GM12878 (cell line): ENCODE measurements at regions not wholly inside any gene's neighbourhood (a gene's known extent, or its start where the extent isn't known, plus 50 kb on each side); places are given as distances from the start of the nearest gene placed in this dataset.
A peak's percentile ranks its signal among the peaks of the same experiment; 100 is the strongest.
"Not testable (repeated sequence)": the region's sequence is repeated elsewhere in the genome, so short reads cannot be mapped to it uniquely, and the experiment has no call there.

ENCODE experiments used
- ATAC-seq: fragments of 200-7000 bp; cut with Tn5 transposase; 3 replicates; pipeline ENCODE4 v1.9.1; 2020; ENCODE audit warnings: mild to moderate bottlenecking, moderate library complexity
- BruUV-seq: library from RNA; stranded (reverse); fragments of 400-500 nt; replicated peaks from 2 replicates; lab custom pipeline; 2021; lab: Mats Ljungman, UMichigan
- CTCF ChIA-PET: fragments of 300-600 bp; sonication (Branson Sonifier 250); formaldehyde crosslinking; extraction: SDS; loops from one replicate; lab custom pipeline; 2021; ENCODE audit warnings: inconsistent platforms; lab: Yijun Ruan, JAX
- POLR2A ChIA-PET: fragments of 350-600 bp; formaldehyde crosslinking; extraction: SDS; loops from one replicate; lab custom pipeline; 2021; ENCODE audit warnings: inconsistent platforms; lab: Charles Lee
- RAD21 ChIA-PET: fragments of 300-600 bp; sonication (Branson Sonifier 250); formaldehyde crosslinking; loops from one replicate; lab custom pipeline; 2023; ENCODE audit warnings: antibody characterized with exemption; ENCODE audit not compliant: unreplicated experiment; lab: Charles Lee
- SMC1A ChIA-PET: fragments of 300-600 bp; sonication (Branson Sonifier 250); formaldehyde crosslinking; loops from one replicate; lab custom pipeline; 2023; ENCODE audit not compliant: unreplicated experiment, uncharacterized antibody; lab: Charles Lee
- DNase-seq: peaks from one replicate; pipeline ENCODE4 v3.0.0-alpha.2; 2011; ENCODE audit warnings: low read depth, low spot score
- FAIRE-seq: peaks from 3 replicates; lab custom pipeline; 2011; peaks lifted over from hg19 to GRCh38; lab: Jason Lieb, UNC
- H2AFZ ChIP-seq: 2 replicates; pipeline ENCODE4 v1.6.0; 2011; ENCODE audit warnings: low read depth, low read length, control low read depth; ENCODE audit not compliant: control insufficient read depth
- H3K27ac ChIP-seq: 2 replicates; pipeline ENCODE4 v1.5.1; 2011; ENCODE audit warnings: control low read depth; ENCODE audit not compliant: control insufficient read depth, insufficient read depth
- H3K27me3 ChIP-seq, 2 experiments: replicated peaks in 1 of 2; 2 replicates each; pipeline versions ENCODE4 v1.6.0 to v1.6.1; 2011; ENCODE audit warnings: low read length in 1 of 2; ENCODE audit not compliant: control insufficient read depth in 2 of 2, insufficient read depth in 2 of 2
- H3K36me3 ChIP-seq, 2 experiments: 2 replicates each; pipeline ENCODE4 v1.5.1; 2011; ENCODE audit warnings: low read length in 1 of 2; ENCODE audit not compliant: control insufficient read depth in 2 of 2, insufficient read depth in 2 of 2
- H3K4me1 ChIP-seq: 2 replicates; pipeline ENCODE4 v1.6.1; 2011; ENCODE audit warnings: mild to moderate bottlenecking, low read length, moderate library complexity, mixed read lengths; ENCODE audit not compliant: control insufficient read depth, insufficient read depth
- H3K4me2 ChIP-seq: 2 replicates; pipeline ENCODE4 v1.6.0; 2011; ENCODE audit warnings: control low read depth; ENCODE audit not compliant: control insufficient read depth, insufficient read depth
- H3K4me3 ChIP-seq: fragments of 200-600 bp; sonication (generic); 2 replicates; pipeline ENCODE4 v1.5.1; 2016
- H3K79me2 ChIP-seq: 2 replicates; pipeline ENCODE4 v1.6.0; 2011; ENCODE audit warnings: low read length; ENCODE audit not compliant: control insufficient read depth, insufficient read depth
- H3K9ac ChIP-seq: 2 replicates; pipeline ENCODE4 v1.8.0; 2011; ENCODE audit warnings: low read length, control low read depth, mixed read lengths; ENCODE audit not compliant: control insufficient read depth, insufficient read depth
- H3K9me3 ChIP-seq: replicated peaks from 3 replicates; pipeline ENCODE4 v1.5.1; 2011; ENCODE audit warnings: mild to moderate bottlenecking, low read length; ENCODE audit not compliant: control insufficient read depth, insufficient read depth
- H4K20me1 ChIP-seq: 2 replicates; pipeline ENCODE4 v1.6.0; 2011; ENCODE audit not compliant: control insufficient read depth, insufficient read depth
- HSF1 ChIP-seq: fragments of 150-350 bp; IDR thresholded peaks from 2 replicates; pipeline ENCODE4 v1.6.1; 2014; ENCODE audit warnings: mild to moderate bottlenecking, low read depth, low read length
- IRF5 ChIP-seq: fragments of 450-650 bp; IDR thresholded peaks from 2 replicates; pipeline ENCODE4 v1.6.1; 2017; ENCODE audit warnings: borderline replicate concordance
- SUZ12 ChIP-seq: fragments of 200-600 bp; sonication (generic); IDR thresholded peaks from one replicate; pipeline ENCODE4 v1.6.1; 2018; ENCODE audit warnings: antibody characterized with exemption, mild to moderate bottlenecking; ENCODE audit not compliant: unreplicated experiment
- ZSCAN29 ChIP-seq: fragments of 450-650 bp; IDR thresholded peaks from 2 replicates; pipeline ENCODE4 v1.6.1; 2017; ENCODE audit warnings: mild to moderate bottlenecking, moderate library complexity
- WGBS: methylation state at CpG from one replicate; pipeline ENCODE4 v1.1.6; 2016; ENCODE audit warnings: low lambda C conversion rate; ENCODE audit not compliant: insufficient replicate concordance, insufficient coverage; ENCODE audit errors: missing lambda C conversion rate; 5-methylcytosine and 5-hydroxymethylcytosine counted together
- in situ Hi-C: fragments of 300-500 bp; cut with MboI; formaldehyde crosslinking; loops from 9 replicates; pipeline ENCODE4 v1.14.3; 2018; ENCODE audit warnings: mixed read lengths
- intact Hi-C: fragments of 100-400 bp; cut with micrococcal nuclease; formaldehyde crosslinking; loops from one replicate; pipeline ENCODE4 v1.14.2; 2022; ENCODE audit not compliant: unreplicated experiment
- TF ChIP-seq, protein P1 (sequence below): IDR thresholded peaks from 2 replicates; pipeline ENCODE4 v1.6.1; 2011; ENCODE audit warnings: mild to moderate bottlenecking, low read depth, low read length, moderate library complexity; ENCODE audit not compliant: insufficient replicate concordance

GRCh38 chrX:53824686-53825085 is 138.2 kb upstream of the HUWE1 start:
- DNase-seq: no peak
- no peak for FAIRE-seq
- H2AFZ ChIP-seq: no peak overlapping the region
- H3K4me1 ChIP-seq: no peaks in the 10 kb centered on the region
- no peaks in the 10 kb centered on the region for H3K27me3 ChIP-seq
- intact Hi-C loops (no loop called here), in situ Hi-C loops (loop anchor here (5.0 kb wide), 1 partner anchor 142 kb away; no protein-coding TSS in a partner anchor)
- BruUV-seq: no TSS peak
- H3K9me3 ChIP-seq: no peaks in the 10 kb centered on the region
- ChIA-PET RAD21 (no interaction called here), SMC1A (interaction anchor here (0.9 kb wide), 1 partner anchor 146 kb away, joined by 3 read pairs; no protein-coding TSS in a partner anchor), CTCF (no interaction called here), POLR2A (no interaction called here)
- WGBS: 47% methylated on average over 2 of the region's 2 CpGs
- no peaks in the 10 kb centered on the region for H3K36me3 ChIP-seq
- H3K9ac ChIP-seq: no peak overlapping the region
- H3K4me3 ChIP-seq: no peak overlapping the region
- ATAC-seq: no peak
- TF ChIP-seq HSF1: no peak
- TF ChIP-seq SUZ12: no peak
- TF ChIP-seq, protein P1, sequence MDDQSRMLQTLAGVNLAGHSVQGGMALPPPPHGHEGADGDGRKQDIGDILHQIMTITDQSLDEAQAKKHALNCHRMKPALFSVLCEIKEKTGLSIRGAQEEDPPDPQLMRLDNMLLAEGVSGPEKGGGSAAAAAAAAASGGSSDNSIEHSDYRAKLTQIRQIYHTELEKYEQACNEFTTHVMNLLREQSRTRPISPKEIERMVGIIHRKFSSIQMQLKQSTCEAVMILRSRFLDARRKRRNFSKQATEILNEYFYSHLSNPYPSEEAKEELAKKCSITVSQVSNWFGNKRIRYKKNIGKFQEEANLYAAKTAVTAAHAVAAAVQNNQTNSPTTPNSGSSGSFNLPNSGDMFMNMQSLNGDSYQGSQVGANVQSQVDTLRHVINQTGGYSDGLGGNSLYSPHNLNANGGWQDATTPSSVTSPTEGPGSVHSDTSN: no peak
- TF ChIP-seq IRF5: no peak
- no peak for TF ChIP-seq ZSCAN29
- no peak overlapping the region for H3K4me2 ChIP-seq
- H4K20me1 ChIP-seq: no peaks in the 10 kb centered on the region
- H3K79me2 ChIP-seq: no peaks in the 10 kb centered on the region
- H3K27ac ChIP-seq: no peak overlapping the region

DNA sequence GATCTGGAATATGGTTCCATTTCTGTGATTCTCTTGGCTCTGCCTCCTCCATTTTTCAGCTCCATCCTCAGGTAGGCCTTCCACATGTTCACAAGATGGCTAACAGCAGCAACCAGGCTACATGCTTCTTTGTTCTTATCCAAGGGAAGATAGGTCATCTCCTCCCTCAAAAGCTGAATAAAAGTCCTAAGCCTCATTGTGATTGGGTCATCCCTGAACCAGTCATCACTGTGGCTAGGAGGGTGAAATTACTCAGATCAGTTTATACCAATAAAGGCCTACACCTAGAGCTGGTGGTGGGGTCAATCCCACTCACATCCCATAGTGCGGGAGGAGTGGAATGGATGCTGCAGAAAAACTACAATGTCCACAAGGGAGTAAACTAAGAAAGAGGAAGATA is 131.6 kb upstream of the HUWE1 start:
- SMC1A ChIA-PET: interaction anchor here (0.6 kb wide), 1 partner anchor 435 kb away, joined by 3 read pairs; no protein-coding TSS in a partner anchor
- ATAC-seq, H3K79me2 ChIP-seq, H3K4me2 ChIP-seq, BruUV-seq, H3K4me1 ChIP-seq, H3K4me3 ChIP-seq, intact Hi-C loops, H3K9me3 ChIP-seq, DNase-seq, CTCF ChIA-PET, in situ Hi-C loops, H2AFZ ChIP-seq, H3K36me3 ChIP-seq, RAD21 ChIA-PET, POLR2A ChIA-PET, H3K27me3 ChIP-seq, H4K20me1 ChIP-seq, H3K27ac ChIP-seq, H3K9ac ChIP-seq: not testable (repeated sequence)
- 88% methylated on average over 1 of the region's 1 CpG for WGBS
- peak; percentile 79 for FAIRE-seq
